NCI-H2081 (cell line): ENCODE measurements at regions not wholly inside any gene's neighbourhood (a gene's known extent, or its start where the extent isn't known, plus 50 kb on each side); places are given as distances from the start of the nearest gene placed in this dataset.
"Not testable (repeated sequence)": the region's sequence is repeated elsewhere in the genome, so short reads cannot be mapped to it uniquely, and the experiment has no call there.

Experiments
- DNase-seq, 2 experiments: peaks; one replicate each; lab custom pipeline; 2025; lab: John Stamatoyannopoulos, UW

- DNase-seq, result not testable (repeated sequence)
Observed at GRCh38 chr5:53412499-53412898, 67.9 kb upstream of the FST start.

DNA sequence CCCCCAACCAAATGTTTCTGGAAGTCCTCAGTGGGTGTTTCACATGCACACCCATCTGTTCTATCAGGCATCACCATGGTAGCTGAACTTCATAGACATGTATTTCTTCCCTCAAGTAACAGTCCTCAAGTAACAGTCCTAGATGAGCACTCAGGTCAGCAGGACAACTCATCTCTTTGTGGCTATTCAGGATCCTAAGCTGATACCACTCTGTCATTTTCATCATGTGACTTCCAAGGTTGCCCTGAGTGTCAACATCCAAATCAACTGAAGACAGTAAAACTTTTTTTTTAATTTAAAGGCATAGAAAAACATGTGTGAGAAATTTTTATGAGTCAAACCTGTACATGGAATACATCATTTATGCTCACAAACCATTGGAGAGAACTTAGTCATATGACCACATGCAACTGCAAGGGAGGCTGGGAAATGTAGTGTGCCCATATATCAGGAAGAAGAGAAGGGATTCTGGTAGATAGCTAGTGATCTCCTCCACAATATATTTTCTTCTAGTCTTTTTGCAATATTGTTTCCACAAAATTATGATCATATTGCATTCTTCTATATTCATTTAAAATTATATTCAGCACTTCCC, 64.2 kb upstream of the FST start:
- DNase-seq, result no peak

DNA sequence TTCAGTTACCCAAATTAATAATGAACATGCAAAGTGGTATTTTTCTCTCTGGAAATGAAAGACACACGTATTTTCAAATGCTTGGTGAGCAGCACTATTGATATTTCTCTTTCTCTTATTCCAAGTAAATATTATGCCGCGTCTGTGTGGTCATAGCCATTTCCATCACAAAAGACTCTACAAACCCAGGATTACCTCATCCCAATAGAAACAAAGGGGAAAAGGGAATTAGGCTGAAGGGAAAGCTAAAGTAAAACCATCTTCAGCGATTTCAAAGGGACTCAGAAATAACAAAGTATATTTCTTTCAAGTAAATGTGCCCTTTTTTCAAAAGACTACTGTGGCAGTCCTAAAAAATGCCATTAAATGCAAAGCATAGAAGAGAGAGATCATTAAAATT, 62.0 kb upstream of the FST start:
- DNase-seq, result no peak

DNA sequence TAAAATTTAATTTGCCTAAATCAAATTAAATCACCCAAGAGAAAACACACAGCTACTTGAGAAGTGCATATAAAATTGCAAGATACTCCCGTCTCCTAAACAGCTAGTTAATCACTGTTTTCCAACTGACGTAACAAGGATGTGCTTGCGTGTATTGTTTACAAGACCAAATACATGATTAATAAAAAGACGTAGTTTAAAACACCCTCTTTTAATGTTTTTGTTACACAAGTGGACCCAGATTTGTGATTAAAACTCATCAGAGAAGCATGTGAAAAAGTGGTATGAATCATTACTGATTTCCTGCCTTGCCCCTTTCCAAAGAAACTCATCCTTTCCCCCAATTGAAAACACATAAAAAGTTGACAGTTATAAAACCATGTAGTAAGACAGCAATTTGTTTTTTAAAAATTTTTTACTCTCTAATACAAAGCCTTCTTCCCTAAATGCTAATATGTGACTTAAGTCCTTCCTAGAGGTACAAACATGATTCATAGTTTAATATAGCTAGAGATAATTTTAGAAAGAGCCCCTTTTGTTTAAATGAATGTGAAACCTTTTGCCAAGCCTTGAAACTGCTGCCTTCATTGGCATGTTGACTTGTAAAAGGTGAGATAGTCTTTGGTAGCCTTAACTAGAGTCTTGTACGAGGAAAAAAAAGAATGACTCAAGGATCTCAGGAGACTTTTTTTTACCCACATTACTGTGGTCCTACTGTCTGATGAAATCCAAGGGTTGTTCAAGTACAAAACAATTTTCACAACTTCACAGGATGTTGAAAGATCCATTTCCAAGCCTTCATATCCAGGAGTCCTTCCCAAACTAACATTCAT, 61.4 kb upstream of the FST start:
- DNase-seq, result no peak

GRCh38 chr5:53422539-53422938, 57.9 kb upstream of the FST start:
- no peak for DNase-seq

DNA sequence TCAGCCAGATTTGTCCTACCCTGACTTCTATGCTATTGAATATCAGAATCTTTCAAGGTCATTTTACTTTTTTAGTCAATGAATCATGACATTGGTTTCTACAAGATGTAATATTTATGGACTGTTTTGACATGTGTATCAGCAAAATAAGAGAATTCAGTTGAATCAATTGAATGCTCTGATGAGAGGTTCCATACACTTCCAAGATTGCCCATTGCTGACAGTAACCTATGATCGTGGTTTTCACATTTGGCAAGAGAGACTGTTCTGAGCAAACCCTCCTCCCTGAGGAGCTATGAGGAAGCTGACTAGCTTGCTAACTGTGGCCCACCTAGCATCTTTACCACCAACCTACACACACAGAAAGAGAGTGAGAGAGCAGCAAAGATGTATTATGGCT, 56.7 kb upstream of the FST start:
- no peak for DNase-seq

- DNase-seq, result no peak
Observed at GRCh38 chr5:53424686-53425615, 55.5 kb upstream of the FST start.

DNA sequence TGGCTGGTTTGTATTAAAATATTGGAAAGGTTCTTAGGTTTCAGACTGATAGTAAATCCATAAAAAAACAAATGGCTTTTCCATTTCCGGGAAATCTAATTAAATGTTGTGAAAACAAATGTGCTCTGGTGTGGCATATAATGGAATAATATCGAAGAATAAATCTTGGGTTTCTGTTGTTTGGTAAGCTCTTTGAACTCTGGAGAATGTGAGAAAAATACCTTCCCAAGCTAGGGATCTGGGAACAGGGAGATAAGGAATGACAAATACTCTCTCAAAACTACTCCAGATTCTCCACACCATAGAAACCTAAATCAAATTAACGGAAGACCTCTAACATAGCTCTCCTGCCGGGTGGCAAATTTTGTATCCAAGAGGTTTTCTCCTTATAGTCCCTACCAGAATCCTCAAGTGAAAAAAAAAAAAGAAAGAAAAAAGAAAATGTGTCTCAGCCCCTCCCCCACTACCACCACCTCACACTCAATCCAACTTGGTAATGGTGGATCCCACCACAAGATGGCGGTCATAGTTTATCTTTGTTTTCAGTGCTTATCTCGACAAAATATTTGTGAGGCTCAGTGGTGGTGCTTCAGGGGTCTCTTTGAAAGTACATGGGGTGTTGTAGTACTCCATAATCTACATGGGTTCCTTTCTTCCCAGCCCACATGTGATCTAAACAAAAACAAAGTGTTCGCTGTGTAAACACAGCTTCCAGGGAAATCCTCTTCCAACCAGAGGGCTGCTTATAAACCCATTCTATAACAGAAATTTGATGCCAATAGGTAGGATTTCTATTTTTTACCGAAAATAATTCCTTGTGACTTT, 54.5 kb upstream of the FST start:
- peak in 1 of 2 experiments; percentile 34 for DNase-seq

GRCh38 chr5:53426512-53426830, 54.0 kb upstream of the FST start:
- DNase-seq, result no peak

- DNase-seq, result no peak
Observed at GRCh38 chr5:53426878-53427277, 53.6 kb upstream of the FST start.

DNA sequence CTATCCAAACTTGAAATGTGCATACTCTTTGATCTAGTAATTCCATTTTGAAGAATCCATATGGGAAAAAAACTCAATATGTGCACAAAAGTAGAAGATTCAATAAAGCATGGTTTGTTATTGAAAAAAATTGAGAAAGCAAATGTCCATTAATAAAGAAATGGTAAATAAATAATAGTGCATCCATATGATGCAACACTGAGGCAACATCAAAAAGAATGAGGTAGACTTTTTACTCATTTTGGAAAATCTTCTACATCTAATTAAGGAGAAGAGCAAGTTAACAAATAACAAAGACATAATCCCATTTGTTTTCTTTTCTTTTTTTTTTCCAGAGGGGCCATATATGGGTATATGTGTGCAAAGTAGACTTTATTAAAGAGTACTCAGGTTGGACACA, 52.5 kb upstream of the FST start:
- DNase-seq, result no peak

- no peak for DNase-seq
Observed at GRCh38 chr5:53429706-53430105, 50.7 kb upstream of the FST start.

- DNase-seq, result peak in 1 of 2 experiments; percentile 6
Observed at GRCh38 chr5:53430618-53431252, 49.7 kb upstream of the FST start.
